Esophagus muscularis mucosa (tissue), 3 donors: ENCODE measurements at regions not wholly inside any gene's neighbourhood (a gene's known extent, or its start where the extent isn't known, plus 50 kb on each side); places are given as distances from the start of the nearest gene placed in this dataset.

Experiments used
- POLR2A ChIP-seq: fragments of 450-650 bp; IDR thresholded peaks from one replicate; pipeline ENCODE4 v1.6.1; 2017; ENCODE audit warnings: antibody characterized with exemption, moderate library complexity, mild to moderate bottlenecking, low read depth
- TF ChIP-seq, protein P1 (sequence below), 3 experiments: fragments of 200-600 bp in 2 of 3; fragments of 450-650 bp in 1 of 3; sonication (generic) in 2 of 3; IDR thresholded peaks; one replicate each; pipeline ENCODE4 v1.5.1; 2017 to 2019; ENCODE audit warnings: antibody characterized with exemption in 3 of 3, mild to moderate bottlenecking in 2 of 3, moderate library complexity in 1 of 3

DNA sequence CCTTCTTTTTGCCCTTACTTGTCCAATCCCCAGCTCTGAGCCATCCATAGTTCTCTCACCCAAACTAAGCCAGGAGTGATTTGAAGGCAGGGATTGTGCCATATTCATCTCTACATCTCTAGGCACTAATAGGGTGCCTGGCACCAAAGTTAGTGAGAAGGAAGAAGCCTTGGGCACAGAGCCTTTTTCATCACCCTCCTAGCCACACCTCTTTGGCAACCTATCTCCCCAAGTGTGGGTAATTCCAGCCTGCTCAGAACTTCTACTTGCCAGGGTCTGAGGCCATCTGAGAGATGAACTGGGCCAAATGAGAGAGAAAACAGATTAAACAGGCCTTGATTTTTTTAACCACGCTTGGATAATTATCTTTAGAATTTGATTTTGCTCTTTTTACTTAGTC is 61.3 kb downstream of the PHLDA1 start:
- TF ChIP-seq, protein P1, sequence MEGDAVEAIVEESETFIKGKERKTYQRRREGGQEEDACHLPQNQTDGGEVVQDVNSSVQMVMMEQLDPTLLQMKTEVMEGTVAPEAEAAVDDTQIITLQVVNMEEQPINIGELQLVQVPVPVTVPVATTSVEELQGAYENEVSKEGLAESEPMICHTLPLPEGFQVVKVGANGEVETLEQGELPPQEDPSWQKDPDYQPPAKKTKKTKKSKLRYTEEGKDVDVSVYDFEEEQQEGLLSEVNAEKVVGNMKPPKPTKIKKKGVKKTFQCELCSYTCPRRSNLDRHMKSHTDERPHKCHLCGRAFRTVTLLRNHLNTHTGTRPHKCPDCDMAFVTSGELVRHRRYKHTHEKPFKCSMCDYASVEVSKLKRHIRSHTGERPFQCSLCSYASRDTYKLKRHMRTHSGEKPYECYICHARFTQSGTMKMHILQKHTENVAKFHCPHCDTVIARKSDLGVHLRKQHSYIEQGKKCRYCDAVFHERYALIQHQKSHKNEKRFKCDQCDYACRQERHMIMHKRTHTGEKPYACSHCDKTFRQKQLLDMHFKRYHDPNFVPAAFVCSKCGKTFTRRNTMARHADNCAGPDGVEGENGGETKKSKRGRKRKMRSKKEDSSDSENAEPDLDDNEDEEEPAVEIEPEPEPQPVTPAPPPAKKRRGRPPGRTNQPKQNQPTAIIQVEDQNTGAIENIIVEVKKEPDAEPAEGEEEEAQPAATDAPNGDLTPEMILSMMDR (IDR thresholded peaks at IDR 0.05) = no peak
- no peak for TF ChIP-seq POLR2A
